ENCODE measurements at regions not wholly inside any gene's neighbourhood (a gene's known extent, or its start where the extent isn't known, plus 50 kb on each side); places are given as distances from the start of the nearest gene placed in this dataset.

DNA sequence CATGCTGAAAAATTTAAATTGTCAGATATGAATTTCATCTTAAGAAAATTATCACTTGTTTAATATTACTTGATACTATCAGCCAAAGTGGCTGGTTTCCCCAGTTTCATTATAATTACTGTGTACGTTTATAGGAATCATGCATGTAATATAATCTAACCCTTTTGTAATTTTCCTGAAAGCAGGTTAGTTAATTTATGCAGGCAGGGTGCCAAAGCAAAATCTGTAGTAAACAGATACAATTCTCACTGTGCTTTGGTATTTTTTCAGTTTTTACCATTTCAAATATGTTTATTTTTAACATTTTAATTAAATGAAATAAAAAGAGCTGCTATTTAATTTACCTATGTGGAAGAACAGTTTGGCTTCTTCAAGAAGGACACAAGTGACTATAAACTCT, 1227.5 kb upstream of the MIR17HG start:
- no peak overlapping the region for H2BK15ac ChIP-seq (ENCODE audit: low read depth, low read length)
- H4K5ac ChIP-seq (ENCODE audit: low read depth, low read length) = no peak overlapping the region
- dilution Hi-C loops (cut with HindIII; ENCODE audit: low sequenced_read_pairs, unreplicated experiment) (no loop called here), intact Hi-C loops (cut with micrococcal nuclease) (no loop called here), in situ Hi-C loops (cut with MboI; ENCODE audit: low sequenced_read_pairs) (no loop called here)
- H2AK9ac ChIP-seq (replicated peaks; ENCODE audit: low read depth, low read length, poor library complexity) = no peak overlapping the region
- no peak overlapping the region for H3K27ac ChIP-seq (ENCODE audit: insufficient read depth, low read length)
- H4K91ac ChIP-seq (ENCODE audit: insufficient read depth, low read depth, low read length) = no peak overlapping the region
- no peak overlapping the region for H2AK5ac ChIP-seq (ENCODE audit: low read depth, low read length)
- H3K56ac ChIP-seq (ENCODE audit: extremely low read depth, insufficient read depth, low read length) = no peak overlapping the region
- no peaks in the 10 kb centered on the region for H3K9me1 ChIP-seq (ENCODE audit: insufficient read depth, low read length)
- no peak overlapping the region for H4K8ac ChIP-seq (ENCODE audit: low read depth in 2 of 2, low read length in 2 of 2)
- H2BK120ac ChIP-seq (ENCODE audit: low read depth, low read length) = no peak overlapping the region
- no peak overlapping the region for H2BK20ac ChIP-seq (ENCODE audit: low read depth, low read length)
- no peak overlapping the region for H3K18ac ChIP-seq (ENCODE audit: low read depth, low read length)
- H3K4me3 ChIP-seq (ENCODE audit: insufficient read depth, low read depth, low read length) = no peak overlapping the region
- H2BK5ac ChIP-seq (ENCODE audit: low read depth, low read length, poor library complexity, severe bottlenecking) = no peak overlapping the region
- no TSS peak for BruUV-seq (replicated peaks)
- POLR2A ChIA-PET (ENCODE audit: unreplicated experiment) = no interaction called here
- ATAC-seq (ENCODE audit: low read depth) (no peak), DNase-seq (no peak)
- H3K9ac ChIP-seq (ENCODE audit: low read depth, low read length) = no peak overlapping the region
- H3K36me3 ChIP-seq (ENCODE audit: control insufficient read depth, insufficient read depth, low read length) = no peaks in the 10 kb centered on the region
- no peaks in the 10 kb centered on the region for H3K4me1 ChIP-seq (ENCODE audit: control insufficient read depth, insufficient read depth, low read length)
- no peaks in the 10 kb centered on the region for H4K20me1 ChIP-seq (ENCODE audit: insufficient read depth, low read length)
- H3K4me2 ChIP-seq (ENCODE audit: low read depth, low read length) = no peak overlapping the region
- no peaks in the 10 kb centered on the region for H3K79me1 ChIP-seq (ENCODE audit: low read depth in 1 of 2, low read length in 2 of 2)
- TF ChIP-seq, protein P1, sequence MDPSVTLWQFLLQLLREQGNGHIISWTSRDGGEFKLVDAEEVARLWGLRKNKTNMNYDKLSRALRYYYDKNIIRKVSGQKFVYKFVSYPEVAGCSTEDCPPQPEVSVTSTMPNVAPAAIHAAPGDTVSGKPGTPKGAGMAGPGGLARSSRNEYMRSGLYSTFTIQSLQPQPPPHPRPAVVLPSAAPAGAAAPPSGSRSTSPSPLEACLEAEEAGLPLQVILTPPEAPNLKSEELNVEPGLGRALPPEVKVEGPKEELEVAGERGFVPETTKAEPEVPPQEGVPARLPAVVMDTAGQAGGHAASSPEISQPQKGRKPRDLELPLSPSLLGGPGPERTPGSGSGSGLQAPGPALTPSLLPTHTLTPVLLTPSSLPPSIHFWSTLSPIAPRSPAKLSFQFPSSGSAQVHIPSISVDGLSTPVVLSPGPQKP (IDR thresholded peaks at IDR 0.05; ENCODE audit: borderline replicate concordance, low read depth, low read length) = no peak
- TF ChIP-seq POLR2A (IDR thresholded peaks at IDR 0.05; ENCODE audit: low read depth, low read length) = no peak
- TF ChIP-seq MXI1 (IDR thresholded peaks at IDR 0.05; ENCODE audit: borderline replicate concordance, low read depth, low read length) = no peak
- no peak for TF ChIP-seq CHD1 (IDR thresholded peaks at IDR 0.05; ENCODE audit: low read depth, low read length)
- no peak for TF ChIP-seq NFE2L2 (IDR thresholded peaks at IDR 0.05; ENCODE audit: low read depth, low read length)
- no peak for TF ChIP-seq BHLHE40 (IDR thresholded peaks at IDR 0.05; ENCODE audit: low read depth, low read length)
- no peak for TF ChIP-seq MAZ (IDR thresholded peaks at IDR 0.05; ENCODE audit: borderline replicate concordance, low read depth, low read length)
- no peak for TF ChIP-seq CEBPB (IDR thresholded peaks at IDR 0.05; ENCODE audit: low read depth, low read length)
- TF ChIP-seq, protein P2, sequence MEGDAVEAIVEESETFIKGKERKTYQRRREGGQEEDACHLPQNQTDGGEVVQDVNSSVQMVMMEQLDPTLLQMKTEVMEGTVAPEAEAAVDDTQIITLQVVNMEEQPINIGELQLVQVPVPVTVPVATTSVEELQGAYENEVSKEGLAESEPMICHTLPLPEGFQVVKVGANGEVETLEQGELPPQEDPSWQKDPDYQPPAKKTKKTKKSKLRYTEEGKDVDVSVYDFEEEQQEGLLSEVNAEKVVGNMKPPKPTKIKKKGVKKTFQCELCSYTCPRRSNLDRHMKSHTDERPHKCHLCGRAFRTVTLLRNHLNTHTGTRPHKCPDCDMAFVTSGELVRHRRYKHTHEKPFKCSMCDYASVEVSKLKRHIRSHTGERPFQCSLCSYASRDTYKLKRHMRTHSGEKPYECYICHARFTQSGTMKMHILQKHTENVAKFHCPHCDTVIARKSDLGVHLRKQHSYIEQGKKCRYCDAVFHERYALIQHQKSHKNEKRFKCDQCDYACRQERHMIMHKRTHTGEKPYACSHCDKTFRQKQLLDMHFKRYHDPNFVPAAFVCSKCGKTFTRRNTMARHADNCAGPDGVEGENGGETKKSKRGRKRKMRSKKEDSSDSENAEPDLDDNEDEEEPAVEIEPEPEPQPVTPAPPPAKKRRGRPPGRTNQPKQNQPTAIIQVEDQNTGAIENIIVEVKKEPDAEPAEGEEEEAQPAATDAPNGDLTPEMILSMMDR (conservative IDR thresholded peaks at IDR 0.05; ENCODE audit: low read depth, low read length) = no peak
- TF ChIP-seq, protein P3, sequence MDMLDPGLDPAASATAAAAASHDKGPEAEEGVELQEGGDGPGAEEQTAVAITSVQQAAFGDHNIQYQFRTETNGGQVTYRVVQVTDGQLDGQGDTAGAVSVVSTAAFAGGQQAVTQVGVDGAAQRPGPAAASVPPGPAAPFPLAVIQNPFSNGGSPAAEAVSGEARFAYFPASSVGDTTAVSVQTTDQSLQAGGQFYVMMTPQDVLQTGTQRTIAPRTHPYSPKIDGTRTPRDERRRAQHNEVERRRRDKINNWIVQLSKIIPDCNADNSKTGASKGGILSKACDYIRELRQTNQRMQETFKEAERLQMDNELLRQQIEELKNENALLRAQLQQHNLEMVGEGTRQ (IDR thresholded peaks at IDR 0.05; ENCODE audit: low read depth, low read length) = no peak
- no peak for TF ChIP-seq FOS (IDR thresholded peaks at IDR 0.05; ENCODE audit: low read depth, low read length)
- TF ChIP-seq RCOR1 (IDR thresholded peaks at IDR 0.05; ENCODE audit: insufficient replicate concordance, low read length) = no peak
- no peak overlapping the region for H3K4ac ChIP-seq (ENCODE audit: low read depth, low read length)
- no peak overlapping the region for H3K14ac ChIP-seq (replicated peaks; ENCODE audit: low read depth, low read length)
- no peak overlapping the region for H2AFZ ChIP-seq (replicated peaks; ENCODE audit: low read length, poor library complexity)
- H3K9me3 ChIP-seq (ENCODE audit: control insufficient read depth, insufficient read depth, low read length) = 0 out of 2 replicates have a peak, but pooled peaks cover 1% of the 10 kb centered on the region
- CTCF ChIA-PET = no interaction called here
- no peak overlapping the region for H3K23ac ChIP-seq (ENCODE audit: low read depth, low read length)
- no CpG with 5 or more reads among the region's 1 CpG for WGBS, 2 experiments (ENCODE audit: extremely low coverage in 2 of 2, insufficient read length in 1 of 2)
- H3K27me3 ChIP-seq (ENCODE audit: control insufficient read depth, insufficient read depth, low read length) = no peaks in the 10 kb centered on the region

All from IMR-90 (cell line).